ENCODE measurements at regions not wholly inside any gene's neighbourhood (a gene's known extent, or its start where the extent isn't known, plus 50 kb on each side); places are given as distances from the start of the nearest gene placed in this dataset.

DNA sequence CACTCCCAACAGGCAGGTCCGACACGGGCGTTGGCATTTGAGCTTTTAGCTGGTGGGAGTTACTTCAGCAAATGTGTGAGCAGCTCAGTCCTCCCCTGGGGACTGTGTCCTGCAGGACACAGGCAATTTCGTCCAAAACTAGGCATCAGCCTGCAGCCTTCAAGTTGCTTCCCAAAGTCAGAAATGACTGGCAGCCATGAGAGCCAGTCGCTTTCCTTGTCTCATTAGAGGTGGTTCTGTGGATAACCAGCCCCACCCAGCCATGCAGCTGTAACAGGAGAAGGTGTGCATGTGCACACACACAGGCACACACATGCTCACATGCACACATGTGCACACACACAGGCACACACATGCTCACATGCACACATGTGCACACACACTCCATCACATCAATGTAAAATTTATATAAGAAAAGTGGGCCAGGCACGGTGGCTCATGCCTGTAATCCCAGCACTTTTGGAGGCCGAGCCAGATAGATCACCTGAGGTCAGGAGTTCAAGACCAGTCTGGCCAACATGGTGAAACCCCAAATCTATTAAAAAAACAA is 138.8 kb upstream of the TCERG1L start:
- no peak for TF ChIP-seq CTCF (IDR thresholded peaks at IDR 0.05; ENCODE audit: low read depth, low read length)
- TF ChIP-seq POLR2A (IDR thresholded peaks at IDR 0.05; ENCODE audit: extremely low read depth, insufficient read length), result no peak
- TF ChIP-seq MAX (IDR thresholded peaks at IDR 0.05; ENCODE audit: low read depth, low read length), result no peak

Data from NB4 (cell line).